ENCODE measurements at regions not wholly inside any gene's neighbourhood (a gene's known extent, or its start where the extent isn't known, plus 50 kb on each side); places are given as distances from the start of the nearest gene placed in this dataset.

DNA sequence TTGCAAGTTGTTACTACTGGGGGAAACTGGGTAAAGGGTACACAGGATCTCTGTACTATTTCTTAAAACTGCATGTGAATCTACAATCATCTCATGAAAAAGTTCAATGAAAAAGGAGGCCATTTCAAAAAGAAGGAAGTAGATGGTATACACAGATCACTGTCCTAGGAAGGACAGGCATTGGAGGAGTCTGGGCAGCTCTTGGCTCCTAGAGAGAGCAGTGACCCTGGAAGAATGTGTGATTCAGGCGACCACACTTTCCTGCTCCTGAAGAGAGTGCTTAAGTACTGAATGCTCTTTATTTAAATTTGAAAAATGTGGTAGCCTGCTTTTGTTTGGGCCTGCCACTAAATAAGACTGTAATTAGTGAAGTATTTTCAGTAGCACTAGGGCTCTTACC is 318.1 kb upstream of the CASK start:
- no peak for TF ChIP-seq POLR2A (IDR thresholded peaks at IDR 0.05)
- TF ChIP-seq, protein P1, sequence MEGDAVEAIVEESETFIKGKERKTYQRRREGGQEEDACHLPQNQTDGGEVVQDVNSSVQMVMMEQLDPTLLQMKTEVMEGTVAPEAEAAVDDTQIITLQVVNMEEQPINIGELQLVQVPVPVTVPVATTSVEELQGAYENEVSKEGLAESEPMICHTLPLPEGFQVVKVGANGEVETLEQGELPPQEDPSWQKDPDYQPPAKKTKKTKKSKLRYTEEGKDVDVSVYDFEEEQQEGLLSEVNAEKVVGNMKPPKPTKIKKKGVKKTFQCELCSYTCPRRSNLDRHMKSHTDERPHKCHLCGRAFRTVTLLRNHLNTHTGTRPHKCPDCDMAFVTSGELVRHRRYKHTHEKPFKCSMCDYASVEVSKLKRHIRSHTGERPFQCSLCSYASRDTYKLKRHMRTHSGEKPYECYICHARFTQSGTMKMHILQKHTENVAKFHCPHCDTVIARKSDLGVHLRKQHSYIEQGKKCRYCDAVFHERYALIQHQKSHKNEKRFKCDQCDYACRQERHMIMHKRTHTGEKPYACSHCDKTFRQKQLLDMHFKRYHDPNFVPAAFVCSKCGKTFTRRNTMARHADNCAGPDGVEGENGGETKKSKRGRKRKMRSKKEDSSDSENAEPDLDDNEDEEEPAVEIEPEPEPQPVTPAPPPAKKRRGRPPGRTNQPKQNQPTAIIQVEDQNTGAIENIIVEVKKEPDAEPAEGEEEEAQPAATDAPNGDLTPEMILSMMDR (IDR thresholded peaks at IDR 0.05) = no peak
